H1 (cell line): ENCODE measurements at regions not wholly inside any gene's neighbourhood (a gene's known extent, or its start where the extent isn't known, plus 50 kb on each side); places are given as distances from the start of the nearest gene placed in this dataset.

Source experiments
- EZH2 ChIP-seq: fragments of 200-600 bp; sonication (generic); IDR thresholded peaks from 2 replicates; pipeline ENCODE4 v1.7.1; 2012; ENCODE audit warnings: low read depth, mild to moderate bottlenecking, moderate library complexity, low read length, inconsistent platforms; ENCODE audit not compliant: severe bottlenecking
- SIN3A ChIP-seq, 2 experiments: IDR thresholded peaks in 1 of 2; conservative IDR thresholded peaks in 1 of 2; 2 replicates each; pipeline ENCODE4 v1.6.1; 2011 to 2012; ENCODE audit warnings: low read length in 2 of 2, improper control_type of control experiment in 1 of 2, low read depth in 1 of 2, mild to moderate bottlenecking in 1 of 2
- YY1 ChIP-seq: IDR thresholded peaks from 2 replicates; pipeline ENCODE4 v1.6.1; 2011; ENCODE audit warnings: low read depth, mild to moderate bottlenecking, low read length

- TF ChIP-seq SIN3A (conservative IDR thresholded peaks at IDR 0.05 in 1 of 2, IDR thresholded peaks at IDR 0.05 in 1 of 2; ENCODE audit: low read depth in 1 of 2, low read length in 2 of 2) (no peak), EZH2 (no peak), YY1 (no peak)
Measured at GRCh38 chr2:136324966-136325365, 207.0 kb upstream of the CXCR4 start (continued).
